Epithelial cell of proximal tubule (primary cell): ENCODE measurements at regions not wholly inside any gene's neighbourhood (a gene's known extent, or its start where the extent isn't known, plus 50 kb on each side); places are given as distances from the start of the nearest gene placed in this dataset.

Source experiments
- DNase-seq: peaks from one replicate; pipeline ENCODE4 v3.0.0-alpha.2; 2011; ENCODE audit warnings: low read depth
- H3K4me3 ChIP-seq: 2 replicates; pipeline ENCODE4 v1.5.1; 2011; ENCODE audit warnings: low read depth, mild to moderate bottlenecking, low read length
- TF ChIP-seq, protein P1 (sequence below): conservative IDR thresholded peaks from 2 replicates; pipeline ENCODE4 v1.5.1; 2012; ENCODE audit warnings: low read depth, mild to moderate bottlenecking, low read length

DNA sequence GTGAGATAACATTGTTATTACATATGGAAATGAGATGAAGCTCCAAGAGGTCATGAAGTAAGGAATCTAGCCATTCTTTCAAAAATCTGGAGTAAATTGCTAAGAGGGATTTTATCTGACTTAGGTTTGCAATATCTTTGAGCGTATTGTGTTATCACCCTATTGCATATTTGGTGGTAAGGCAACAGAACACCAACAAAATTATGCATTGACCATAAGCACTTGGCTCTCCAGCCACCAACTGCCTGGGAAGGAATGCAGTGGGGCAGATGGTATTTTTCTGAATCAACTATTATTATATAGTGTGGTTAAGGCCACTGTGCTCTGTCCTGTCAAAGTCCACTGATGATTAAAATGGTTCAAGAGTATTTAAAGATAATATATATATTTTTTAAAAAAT, 287.9 kb upstream of the SEMA6D start:
- DNase-seq: no peak
- TF ChIP-seq, protein P1, sequence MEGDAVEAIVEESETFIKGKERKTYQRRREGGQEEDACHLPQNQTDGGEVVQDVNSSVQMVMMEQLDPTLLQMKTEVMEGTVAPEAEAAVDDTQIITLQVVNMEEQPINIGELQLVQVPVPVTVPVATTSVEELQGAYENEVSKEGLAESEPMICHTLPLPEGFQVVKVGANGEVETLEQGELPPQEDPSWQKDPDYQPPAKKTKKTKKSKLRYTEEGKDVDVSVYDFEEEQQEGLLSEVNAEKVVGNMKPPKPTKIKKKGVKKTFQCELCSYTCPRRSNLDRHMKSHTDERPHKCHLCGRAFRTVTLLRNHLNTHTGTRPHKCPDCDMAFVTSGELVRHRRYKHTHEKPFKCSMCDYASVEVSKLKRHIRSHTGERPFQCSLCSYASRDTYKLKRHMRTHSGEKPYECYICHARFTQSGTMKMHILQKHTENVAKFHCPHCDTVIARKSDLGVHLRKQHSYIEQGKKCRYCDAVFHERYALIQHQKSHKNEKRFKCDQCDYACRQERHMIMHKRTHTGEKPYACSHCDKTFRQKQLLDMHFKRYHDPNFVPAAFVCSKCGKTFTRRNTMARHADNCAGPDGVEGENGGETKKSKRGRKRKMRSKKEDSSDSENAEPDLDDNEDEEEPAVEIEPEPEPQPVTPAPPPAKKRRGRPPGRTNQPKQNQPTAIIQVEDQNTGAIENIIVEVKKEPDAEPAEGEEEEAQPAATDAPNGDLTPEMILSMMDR: no peak
- no peak overlapping the region for H3K4me3 ChIP-seq

- TF ChIP-seq, protein P1: no peak
- no peak overlapping the region for H3K4me3 ChIP-seq
- no peak for DNase-seq
These were observed 285.8 kb upstream of the SEMA6D start for GRCh38 chr15:47431501-47431900.

GRCh38 chr15:47432826-47433225, 284.5 kb upstream of the SEMA6D start:
- DNase-seq: no peak
- H3K4me3 ChIP-seq: no peak overlapping the region
- TF ChIP-seq, protein P1: no peak

- DNase-seq: no peak
- H3K4me3 ChIP-seq: no peak overlapping the region
- TF ChIP-seq, protein P1: no peak
These were observed 282.7 kb upstream of the SEMA6D start for GRCh38 chr15:47434596-47434995.

DNA sequence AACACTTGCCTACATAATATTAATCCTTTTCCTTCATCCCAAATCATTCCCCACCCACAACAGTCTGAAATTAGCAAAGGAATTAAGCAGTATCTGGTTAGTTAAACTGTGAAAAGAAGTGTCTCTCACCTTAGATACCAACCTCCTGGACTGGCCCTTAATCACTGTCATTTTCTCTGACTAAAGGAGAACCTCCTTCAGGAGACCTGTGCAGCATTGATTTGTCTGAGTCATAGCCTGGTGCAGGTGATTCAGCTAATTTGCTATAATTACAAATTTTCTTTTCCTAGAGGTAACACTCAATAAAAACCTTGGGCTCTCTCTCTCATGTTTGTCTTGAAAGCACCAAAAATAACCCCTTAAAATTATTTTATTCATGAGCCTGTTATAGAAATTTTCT, 279.8 kb upstream of the SEMA6D start:
- no peak overlapping the region for H3K4me3 ChIP-seq
- DNase-seq: no peak
- TF ChIP-seq, protein P1: no peak

DNA sequence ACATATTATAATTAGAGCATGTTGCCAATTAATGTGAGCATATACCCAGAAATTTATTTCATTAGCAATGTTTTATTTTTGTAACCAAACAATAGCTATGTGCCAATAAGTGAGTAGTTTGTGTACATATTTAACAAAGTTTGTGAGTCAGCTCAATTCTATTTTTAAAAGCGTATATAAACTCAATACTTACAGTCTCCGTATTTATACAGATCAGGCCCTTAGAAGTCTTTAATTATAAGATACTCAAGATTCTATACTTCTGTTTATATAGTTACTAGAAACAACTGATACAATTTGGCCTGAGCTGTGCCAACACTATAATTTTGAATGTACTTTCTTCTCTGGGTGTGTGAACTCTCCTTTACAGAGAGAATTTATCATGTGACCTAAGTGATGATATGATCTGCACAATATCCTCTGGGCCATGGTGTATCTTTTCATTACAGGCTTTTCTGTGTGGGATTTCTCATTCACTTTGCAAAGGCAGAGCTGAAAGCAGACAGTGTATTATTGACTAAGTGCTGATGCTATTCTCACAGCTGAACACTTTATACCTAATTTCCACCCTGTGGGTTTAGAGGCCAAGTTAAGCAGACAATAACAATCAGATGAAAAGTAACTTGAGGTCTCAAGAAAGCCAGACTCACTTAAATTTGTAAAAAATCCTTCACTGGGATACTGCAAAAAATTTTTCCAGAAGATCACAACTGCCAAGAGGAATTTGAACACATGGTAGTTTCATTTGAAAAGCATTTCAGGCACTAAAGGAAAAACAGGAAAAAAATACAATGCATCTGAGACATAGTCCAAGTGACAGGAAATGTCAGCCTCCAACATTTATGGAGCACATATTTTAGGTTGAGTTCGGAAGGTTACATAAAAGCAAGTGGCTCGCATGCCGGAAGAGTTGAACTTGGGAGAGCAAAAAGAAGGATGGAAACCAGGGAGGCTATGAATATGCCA, 277.9 kb upstream of the SEMA6D start:
- DNase-seq: no peak
- TF ChIP-seq, protein P1: no peak
- no peak overlapping the region for H3K4me3 ChIP-seq

DNA sequence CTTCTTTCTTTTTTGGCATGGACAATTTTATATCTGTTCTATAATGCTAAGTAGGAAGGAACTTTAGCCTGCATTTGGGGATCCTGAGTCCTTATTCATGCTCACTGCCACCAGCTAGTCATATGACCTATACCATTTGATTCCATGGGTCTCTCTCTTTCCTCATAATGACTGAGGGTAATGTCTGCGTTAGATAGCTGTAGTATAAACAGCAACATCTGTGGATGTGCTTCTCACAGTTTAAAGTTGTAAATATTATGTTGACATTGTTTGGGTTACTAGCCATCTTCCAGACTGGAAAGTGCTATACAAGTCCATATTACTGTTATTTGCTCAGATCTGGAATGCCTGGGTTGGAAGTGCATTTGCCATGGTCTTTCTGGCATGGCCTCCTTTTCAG, 274.9 kb upstream of the SEMA6D start:
- no peak overlapping the region for H3K4me3 ChIP-seq

More for the DNA sequence above, 274.9 kb upstream of the SEMA6D start:
- TF ChIP-seq, protein P1: no peak
- no peak for DNase-seq
